Daoy (cell line): ENCODE measurements at regions not wholly inside any gene's neighbourhood (a gene's known extent, or its start where the extent isn't known, plus 50 kb on each side); places are given as distances from the start of the nearest gene placed in this dataset.
A peak's percentile ranks its signal among the peaks of the same experiment; 100 is the strongest.
"Not testable (repeated sequence)": the region's sequence is repeated elsewhere in the genome, so short reads cannot be mapped to it uniquely, and the experiment has no call there.

Experiments
- DNase-seq: peaks from one replicate; pipeline ENCODE4 v3.0.0-alpha.2; 2015; ENCODE audit warnings: low read depth

DNA sequence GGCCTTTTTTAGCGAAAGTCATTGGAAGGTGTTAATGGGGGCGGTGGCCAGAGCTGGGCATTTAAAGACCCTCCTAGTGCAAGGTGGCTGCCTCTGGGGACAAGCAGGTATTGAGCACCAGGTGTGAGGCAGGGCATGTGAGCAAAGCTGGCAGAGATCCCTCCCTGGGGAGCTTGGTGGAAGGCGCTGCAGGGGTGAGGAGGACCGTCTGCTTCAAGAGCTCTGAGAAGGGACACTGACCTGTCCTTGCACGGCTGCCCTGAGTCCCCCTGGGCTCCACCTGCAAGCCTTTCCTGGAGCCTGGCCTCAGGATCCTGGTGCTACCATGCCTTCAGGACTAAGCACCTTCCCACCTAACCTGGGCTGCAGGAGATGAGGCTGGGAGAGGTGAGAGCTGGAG lies 127.0 kb upstream of the CIBAR2 start:
- DNase-seq: no peak

- DNase-seq: no peak
Observed at GRCh38 chr16:85239871-85240270, 127.6 kb upstream of the CIBAR2 start.

DNA sequence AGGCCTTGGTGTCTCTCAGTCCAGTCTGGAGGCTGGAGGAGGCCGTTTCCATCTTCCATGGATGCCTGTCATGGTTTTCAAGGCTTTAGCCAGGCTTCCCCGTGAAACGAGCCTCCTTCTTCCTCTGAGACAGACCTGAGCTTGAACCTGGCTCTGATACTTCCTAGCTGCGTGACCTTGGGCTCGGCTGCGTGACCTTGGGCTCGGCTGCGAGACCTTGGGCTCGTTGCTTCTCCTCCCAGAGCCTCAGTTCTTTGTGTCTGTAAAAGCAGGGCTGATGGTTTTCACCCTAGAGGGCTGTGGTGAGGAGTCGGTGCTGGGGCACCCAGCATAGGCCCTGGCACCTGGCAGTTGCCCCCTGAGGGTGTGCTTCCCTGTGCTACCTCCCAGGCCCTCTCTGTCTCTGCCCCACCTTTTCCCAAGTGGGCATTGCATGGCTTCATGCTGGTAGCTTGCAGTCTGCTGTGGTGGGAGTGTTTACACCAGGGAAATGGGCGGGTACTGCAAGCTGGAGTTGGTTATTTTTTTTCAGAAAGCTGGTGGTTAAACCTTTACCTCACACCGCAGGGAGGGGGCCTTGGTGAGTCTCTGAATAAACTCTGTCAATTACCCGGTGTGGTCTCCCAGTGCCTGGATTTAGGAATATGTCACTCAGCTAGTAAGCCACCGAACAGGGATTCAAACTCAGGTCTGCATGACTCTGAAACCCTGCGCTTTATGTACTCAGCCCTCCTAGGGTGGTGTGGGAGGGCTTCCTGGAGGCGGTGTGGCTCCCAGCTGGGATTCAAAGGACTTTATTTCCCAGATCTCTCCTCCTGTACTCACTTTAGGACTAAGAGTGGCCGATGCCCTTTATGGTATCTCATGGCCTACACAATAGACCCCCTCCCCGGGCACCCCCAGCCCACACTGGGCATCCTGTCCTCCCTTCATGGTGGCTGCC lies 129.0 kb upstream of the CIBAR2 start:
- no peak for DNase-seq

DNA sequence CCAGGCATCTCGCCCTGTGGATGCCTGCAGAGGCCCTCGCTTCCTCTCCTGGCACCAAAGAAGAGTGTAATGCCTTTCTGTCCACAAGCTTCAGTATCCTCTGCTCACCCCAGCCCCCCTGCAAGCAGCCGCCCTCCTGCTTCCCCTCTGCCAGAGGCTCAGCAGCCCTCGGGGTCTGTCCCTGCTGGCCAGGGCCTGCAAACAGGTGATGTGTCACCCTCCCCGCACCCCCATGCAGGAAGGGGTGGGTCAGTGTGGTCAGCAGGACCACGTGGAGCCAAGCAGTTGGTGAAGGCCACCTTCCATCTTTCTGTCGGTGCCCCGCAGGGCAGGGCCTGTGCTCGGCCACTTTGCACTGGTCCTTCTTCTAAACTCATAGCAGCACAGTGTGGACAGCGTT lies 129.9 kb upstream of the CIBAR2 start:
- no peak for DNase-seq

GRCh38 chr16:85243308-85243707 lies 131.0 kb upstream of the CIBAR2 start:
- DNase-seq: no peak

GRCh38 chr16:85244452-85244851 lies 132.2 kb upstream of the CIBAR2 start:
- not testable (repeated sequence) for DNase-seq

GRCh38 chr16:85245307-85246172 lies 133.3 kb upstream of the CIBAR2 start:
- DNase-seq: peak; percentile 57

DNA sequence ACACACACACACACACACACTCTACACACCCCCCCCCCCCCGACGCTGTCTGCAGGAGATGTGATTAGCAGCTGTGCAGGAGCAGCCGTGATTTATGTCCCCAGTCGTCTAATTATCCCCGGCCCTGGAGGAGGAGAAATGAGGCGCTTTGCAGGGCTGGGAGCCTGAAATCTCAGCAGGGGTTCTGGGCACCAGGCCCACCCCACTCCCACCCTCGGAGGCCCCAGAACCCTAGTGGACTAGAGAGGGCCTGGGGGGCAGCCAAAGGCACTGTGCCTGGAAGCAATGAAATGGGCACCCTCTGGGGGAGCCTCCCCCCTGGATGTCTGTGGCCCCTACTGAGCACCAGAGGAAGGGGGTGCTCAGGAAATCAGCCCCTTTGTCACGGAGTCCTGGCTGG lies 134.2 kb upstream of the CIBAR2 start:
- no peak for DNase-seq

DNA sequence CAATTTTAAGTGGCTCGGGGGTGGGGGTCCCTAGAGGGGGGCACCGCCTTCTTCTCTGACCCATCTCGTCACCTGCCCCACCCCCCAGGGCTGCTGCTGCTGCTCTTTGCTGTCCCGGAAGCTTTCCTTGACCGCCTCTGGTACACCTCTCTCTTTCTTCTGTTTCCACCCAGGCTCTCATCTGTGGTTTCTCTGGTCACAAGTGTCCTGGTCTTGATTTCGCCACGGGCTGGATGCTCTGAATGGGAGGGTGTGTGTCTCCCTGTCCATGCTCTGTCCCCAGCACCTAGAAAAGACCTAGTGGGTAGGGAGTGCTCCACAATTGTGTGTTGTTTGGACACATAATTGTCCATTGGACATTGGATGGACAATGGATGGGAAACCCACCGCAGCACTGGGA lies 134.7 kb upstream of the CIBAR2 start:
- no peak for DNase-seq

- no peak for DNase-seq
Observed at GRCh38 chr16:85248342-85248741, 136.1 kb upstream of the CIBAR2 start.

DNA sequence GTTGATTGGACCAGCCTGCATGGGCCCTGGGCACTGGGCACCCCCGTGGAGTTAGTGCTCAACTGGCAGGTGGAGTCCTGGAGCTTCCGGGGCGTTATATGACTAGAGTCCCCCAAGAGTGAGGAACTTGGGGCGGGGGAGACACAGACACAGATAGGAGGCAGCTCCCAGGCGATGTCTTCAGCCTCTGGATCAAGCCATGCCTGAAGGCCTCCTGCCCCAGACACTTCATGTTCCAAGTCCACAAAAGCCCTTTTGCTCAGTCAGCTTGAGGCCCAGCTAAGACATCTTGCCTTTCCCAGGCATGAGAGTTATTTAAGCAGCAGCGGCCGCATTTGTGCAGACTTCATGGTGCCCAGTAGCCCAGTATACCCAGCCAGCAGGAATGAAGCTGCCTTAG lies 136.6 kb upstream of the CIBAR2 start:
- no peak for DNase-seq

DNA sequence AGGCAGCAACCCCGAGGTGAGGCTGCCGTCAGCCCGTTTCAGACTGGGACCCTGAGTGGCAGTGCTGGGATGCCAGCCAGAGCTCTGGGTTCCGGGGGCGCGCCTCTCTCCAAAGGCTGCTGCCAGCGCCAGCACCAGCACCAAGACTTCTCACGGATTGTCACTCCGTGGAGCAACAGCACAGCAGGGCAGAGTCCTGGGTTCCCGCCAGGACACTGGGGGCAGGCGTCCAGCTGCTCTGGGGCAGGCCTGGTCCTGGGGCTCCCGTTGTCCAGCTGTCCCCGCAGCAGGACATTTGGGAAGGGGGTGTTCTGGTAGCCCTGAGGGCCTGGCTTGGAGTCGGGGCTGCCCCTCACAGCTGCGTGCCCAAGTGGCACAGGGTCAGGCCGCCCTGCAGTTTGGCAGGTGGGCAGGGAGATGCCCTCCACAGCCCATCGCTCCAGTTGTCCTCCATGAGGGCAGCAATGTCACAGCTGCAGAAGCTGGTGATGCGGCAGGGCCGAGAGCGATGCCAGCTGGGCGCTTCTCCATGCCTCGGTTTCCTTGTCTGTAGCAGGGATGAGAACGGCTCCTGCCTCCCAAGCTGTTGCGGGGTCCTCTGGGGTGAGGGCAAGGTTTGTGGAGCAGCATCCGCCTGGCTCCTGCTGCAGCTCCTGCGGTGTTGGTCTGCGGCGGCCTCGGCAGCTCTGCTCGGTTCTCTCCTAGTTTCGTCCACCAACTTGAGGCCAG lies 137.3 kb upstream of the CIBAR2 start:
- DNase-seq: no peak

DNA sequence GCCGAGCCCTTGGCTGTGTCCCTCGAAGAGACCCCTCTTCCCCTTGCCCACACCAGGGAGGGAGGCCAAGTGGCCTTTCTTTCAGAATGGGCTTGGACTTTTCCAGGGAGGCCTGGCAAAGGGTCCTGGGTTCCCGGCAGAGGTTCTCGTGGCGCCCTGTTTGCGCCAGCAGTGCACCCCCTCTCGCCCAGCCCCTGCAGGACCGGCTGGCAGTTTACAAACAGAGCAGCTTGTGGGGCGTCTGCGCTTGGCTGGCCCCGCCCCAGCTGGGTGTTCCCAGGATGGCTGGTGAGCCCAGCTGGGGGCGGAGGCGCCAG lies 137.8 kb upstream of the CIBAR2 start:
- no peak for DNase-seq

GRCh38 chr16:85250609-85251223 lies 138.4 kb upstream of the CIBAR2 start:
- no peak for DNase-seq

DNA sequence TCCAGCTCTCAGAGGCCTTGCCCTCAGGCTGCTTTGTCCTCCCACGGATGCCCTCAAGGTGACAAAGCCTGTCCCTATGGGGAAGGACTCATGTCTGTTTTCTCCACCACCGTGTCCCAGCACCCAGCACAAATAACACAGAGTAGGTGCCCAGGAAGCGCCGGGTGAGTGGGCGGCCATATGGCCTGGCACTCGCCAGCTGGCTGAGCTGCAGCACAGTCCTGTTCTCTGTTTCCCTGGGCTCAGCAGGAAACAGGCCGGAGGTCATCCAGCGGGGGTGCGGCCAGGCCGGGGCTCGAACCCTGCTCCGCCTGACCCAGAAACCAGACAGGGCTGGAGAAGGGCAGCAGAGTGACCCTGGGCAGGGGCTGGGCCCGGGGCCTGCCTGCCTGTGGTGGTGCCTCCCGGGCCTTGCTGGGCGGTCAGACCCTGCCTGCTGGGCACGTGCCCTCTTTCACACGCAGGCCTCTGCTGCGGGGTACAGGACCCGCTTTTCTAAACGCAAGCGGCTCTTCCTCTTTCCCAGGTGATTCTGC lies 139.0 kb upstream of the CIBAR2 start:
- DNase-seq: no peak

GRCh38 chr16:85252014-85252413 lies 139.7 kb upstream of the CIBAR2 start:
- no peak for DNase-seq

DNA sequence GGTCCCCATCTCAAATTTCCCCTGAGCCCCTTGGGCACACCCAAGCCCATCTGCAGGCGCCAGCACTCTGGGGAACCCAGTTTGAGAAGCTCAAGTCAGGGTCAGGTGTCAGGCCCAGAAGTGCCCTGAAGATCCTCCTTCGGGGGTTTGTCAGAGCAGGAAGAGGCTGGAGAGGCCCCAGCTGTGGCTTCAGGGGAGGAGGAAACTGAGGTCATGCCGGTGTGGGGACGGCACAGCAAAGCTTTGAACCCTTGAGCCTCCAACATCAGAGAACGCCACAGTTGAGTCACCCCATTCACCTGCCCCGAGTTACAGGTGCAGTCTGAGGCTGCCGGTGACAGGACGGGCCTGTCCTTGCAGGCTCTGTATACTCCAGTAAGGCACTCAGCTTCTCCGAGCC lies 140.2 kb upstream of the CIBAR2 start:
- DNase-seq: no peak

GRCh38 chr16:85253084-85253941 lies 141.0 kb upstream of the CIBAR2 start:
- DNase-seq: peak; percentile 48

DNA sequence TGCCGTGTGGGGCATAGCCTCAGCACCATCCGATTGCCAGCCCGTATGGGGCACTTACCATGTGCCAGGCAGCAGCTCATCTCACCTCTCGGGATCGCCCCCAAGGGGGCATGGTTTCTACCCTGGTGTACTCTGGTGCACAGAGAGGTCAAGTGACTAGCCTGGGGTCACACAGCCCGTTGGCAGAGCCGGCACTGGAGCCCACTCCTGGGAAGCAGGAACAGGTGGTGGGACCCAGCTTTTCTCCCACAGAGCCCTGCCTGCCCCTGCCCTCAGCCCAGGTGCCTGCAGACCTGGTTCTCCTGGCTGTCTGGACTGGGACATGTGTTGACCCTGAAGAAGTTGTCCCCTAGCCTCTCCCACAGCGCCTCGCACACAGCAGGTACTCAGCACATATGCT lies 141.8 kb upstream of the CIBAR2 start:
- DNase-seq: no peak

DNA sequence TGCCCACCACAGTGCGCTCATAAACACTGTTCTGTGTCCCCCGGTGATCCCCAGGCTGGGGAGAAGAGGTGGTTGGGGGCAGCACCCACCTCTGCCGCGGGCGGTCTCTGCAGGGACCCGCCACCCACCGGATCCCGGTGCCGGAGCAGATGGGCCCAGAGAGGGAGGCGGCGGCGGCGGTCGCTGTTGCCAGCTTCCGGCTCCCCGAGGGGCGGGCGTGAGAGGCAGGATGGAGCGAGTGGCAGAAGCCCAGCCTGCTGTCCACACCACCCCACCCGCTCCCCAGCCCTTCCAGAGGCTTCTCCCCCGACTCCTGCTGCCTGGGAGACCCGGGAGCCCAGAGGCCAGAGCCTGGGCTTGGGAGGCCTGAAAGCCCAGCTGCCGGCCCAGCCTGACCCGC lies 142.6 kb upstream of the CIBAR2 start:
- DNase-seq: no peak

- no peak for DNase-seq
Observed at GRCh38 chr16:85255777-85256176, 143.5 kb upstream of the CIBAR2 start.
